Trophoblast cell (in vitro differentiated cells and primary cell): ENCODE measurements at regions not wholly inside any gene's neighbourhood (a gene's known extent, or its start where the extent isn't known, plus 50 kb on each side); places are given as distances from the start of the nearest gene placed in this dataset.

ENCODE experiments used
- DNase-seq, 2 donors: peaks; one replicate each; pipeline ENCODE4 v3.0.0-alpha.2; 2016
- H2AFZ ChIP-seq: 2 replicates; pipeline ENCODE4 v1.6.1; 2013; ENCODE audit warnings: low read length, moderate library complexity, mild to moderate bottlenecking; ENCODE audit not compliant: insufficient read depth, poor library complexity
- H2AK5ac ChIP-seq: 2 replicates; pipeline ENCODE4 v1.6.1; 2013; ENCODE audit warnings: mild to moderate bottlenecking, low read length
- H2BK120ac ChIP-seq: 2 replicates; pipeline ENCODE4 v1.6.1; 2013; ENCODE audit warnings: low read length, mild to moderate bottlenecking, moderate library complexity; ENCODE audit not compliant: insufficient read depth, poor library complexity
- H2BK12ac ChIP-seq: 2 replicates; pipeline ENCODE4 v1.6.1; 2013; ENCODE audit warnings: mild to moderate bottlenecking, low read length, moderate library complexity
- H2BK5ac ChIP-seq: 2 replicates; pipeline ENCODE4 v1.6.1; 2013; ENCODE audit warnings: low read length, low read depth, moderate library complexity, mild to moderate bottlenecking; ENCODE audit not compliant: poor library complexity
- H3K14ac ChIP-seq: 2 replicates; pipeline ENCODE4 v1.6.1; 2013; ENCODE audit warnings: mild to moderate bottlenecking, low read length
- H3K18ac ChIP-seq: 2 replicates; pipeline ENCODE4 v1.6.1; 2013; ENCODE audit warnings: mild to moderate bottlenecking, low read length
- H3K23ac ChIP-seq: 2 replicates; pipeline ENCODE4 v1.6.1; 2013; ENCODE audit warnings: low read length
- H3K27ac ChIP-seq: 2 replicates; pipeline ENCODE4 v1.5.1; 2013; ENCODE audit warnings: low read depth, mild to moderate bottlenecking, inconsistent platforms, low read length, moderate library complexity
- H3K27me3 ChIP-seq: 2 replicates; pipeline ENCODE4 v1.6.1; 2013; ENCODE audit warnings: inconsistent platforms, mild to moderate bottlenecking, low read length, moderate library complexity; ENCODE audit not compliant: insufficient read depth
- H3K36me3 ChIP-seq, 2 experiments: 1 replicate in 1 of 2; 2 replicates in 1 of 2; pipeline ENCODE4 v1.6.1; 2013; ENCODE audit warnings: low read length in 2 of 2, mild to moderate bottlenecking in 2 of 2, moderate library complexity in 1 of 2; ENCODE audit not compliant: insufficient read depth in 2 of 2, control insufficient read depth in 1 of 2
- H3K4ac ChIP-seq: 2 replicates; pipeline ENCODE4 v1.6.1; 2013; ENCODE audit warnings: low read depth, mild to moderate bottlenecking, low read length, moderate library complexity
- H3K4me1 ChIP-seq, 2 experiments: 1 replicate in 1 of 2; 2 replicates in 1 of 2; pipeline ENCODE4 v1.6.1; 2013; ENCODE audit warnings: low read length in 2 of 2, mild to moderate bottlenecking in 2 of 2, moderate library complexity in 1 of 2; ENCODE audit not compliant: insufficient read depth in 2 of 2, control insufficient read depth in 1 of 2
- H3K4me2 ChIP-seq: 2 replicates; pipeline ENCODE4 v1.6.1; 2013; ENCODE audit warnings: inconsistent platforms, mild to moderate bottlenecking, low read length, moderate library complexity
- H3K4me3 ChIP-seq: 2 replicates; pipeline ENCODE4 v1.5.1; 2013; ENCODE audit warnings: mild to moderate bottlenecking, low read depth, low read length, inconsistent platforms
- H3K79me1 ChIP-seq: one replicate; pipeline ENCODE4 v1.6.1; 2013; ENCODE audit warnings: low read length
- H3K79me2 ChIP-seq: 2 replicates; pipeline ENCODE4 v1.6.1; 2013; ENCODE audit warnings: low read length, mild to moderate bottlenecking; ENCODE audit not compliant: control insufficient read depth, insufficient read depth, poor library complexity
- H3K9ac ChIP-seq: 2 replicates; pipeline ENCODE4 v1.6.1; 2013; ENCODE audit warnings: mild to moderate bottlenecking, low read length
- H3K9me3 ChIP-seq: 2 replicates; pipeline ENCODE4 v1.6.1; 2013; ENCODE audit warnings: low read depth, mild to moderate bottlenecking, control low read depth, inconsistent platforms, low read length; ENCODE audit not compliant: insufficient read depth
- H4K12ac ChIP-seq: 2 replicates; pipeline ENCODE4 v1.6.1; 2013; ENCODE audit warnings: low read depth, mild to moderate bottlenecking, low read length, moderate library complexity
- H4K8ac ChIP-seq: 2 replicates; pipeline ENCODE4 v1.6.1; 2013; ENCODE audit warnings: low read depth, mild to moderate bottlenecking, low read length, moderate library complexity
- H4K91ac ChIP-seq: one replicate; pipeline ENCODE4 v1.6.1; 2013; ENCODE audit warnings: low read depth, mild to moderate bottlenecking, low read length, moderate library complexity
- WGBS: extraction: QIAGEN DNeasy Blood & Tissue Kit; methylation state at CpG from one replicate; pipeline ENCODE4 v1.1.7; 2013; ENCODE audit warnings: missing lambda C conversion rate; ENCODE audit not compliant: insufficient read length, insufficient coverage; ENCODE audit errors: extremely low coverage; 5-methylcytosine and 5-hydroxymethylcytosine counted together

GRCh38 chr22:49068861-49069500 is 758.7 kb downstream of the BRD1 start:
- Histone ChIP-seq H3K9ac (no peak overlapping the region), H2BK120ac (no peak overlapping the region), H3K4ac (no peak overlapping the region), H3K9me3 (peaks cover 4% of the 10 kb centered on the region), H2BK5ac (no peak overlapping the region), H3K36me3 (no peaks in the 10 kb centered on the region), H2BK12ac (no peak overlapping the region), H3K18ac (no peak overlapping the region), H3K27me3 (no peaks in the 10 kb centered on the region), H2AK5ac (no peak overlapping the region), H3K4me3 (no peak overlapping the region), H3K14ac (no peak overlapping the region), H4K91ac (no peak overlapping the region), H2AFZ (no peak overlapping the region), H3K23ac (no peak overlapping the region), H3K4me1 (no peaks in the 10 kb centered on the region), H3K27ac (no peak overlapping the region), H3K4me2 (no peak overlapping the region), H3K79me2 (no peaks in the 10 kb centered on the region), H4K8ac (no peak overlapping the region), H3K79me1 (no peaks in the 10 kb centered on the region), H4K12ac (no peak overlapping the region)
- DNase-seq = no peak
- WGBS = no CpG with 5 or more reads among the region's 15 CpGs

GRCh38 chr22:49067504-49067903 is 760.2 kb downstream of the BRD1 start:
- Histone ChIP-seq H3K14ac (no peak overlapping the region), H3K4me3 (no peak overlapping the region), H4K8ac (no peak overlapping the region), H3K18ac (no peak overlapping the region), H3K27me3 (no peaks in the 10 kb centered on the region), H2AFZ (no peak overlapping the region), H3K27ac (no peak overlapping the region), H4K91ac (no peak overlapping the region), H3K79me1 (no peaks in the 10 kb centered on the region), H3K4me1 (no peaks in the 10 kb centered on the region), H2BK120ac (no peak overlapping the region), H4K12ac (no peak overlapping the region), H3K79me2 (no peaks in the 10 kb centered on the region), H2AK5ac (no peak overlapping the region), H2BK12ac (no peak overlapping the region), H3K9me3 (no peaks in the 10 kb centered on the region), H3K36me3 (no peaks in the 10 kb centered on the region), H3K4me2 (no peak overlapping the region), H3K23ac (no peak overlapping the region), H2BK5ac (no peak overlapping the region), H3K9ac (no peak overlapping the region), H3K4ac (no peak overlapping the region)
- whole genome bisulfite sequencing = no CpG with 5 or more reads among the region's 4 CpGs
- no peak for DNase-seq

- no peak overlapping the region for H3K23ac ChIP-seq
- H3K4me2 ChIP-seq = no peak overlapping the region
- H2AFZ ChIP-seq = no peak overlapping the region
- H3K36me3 ChIP-seq = no peaks in the 10 kb centered on the region
- no peak overlapping the region for H4K12ac ChIP-seq
- no peak overlapping the region for H4K8ac ChIP-seq
- H3K9ac ChIP-seq = no peak overlapping the region
- H2BK12ac ChIP-seq = no peak overlapping the region
- H2BK120ac ChIP-seq = no peak overlapping the region
- no peak overlapping the region for H2BK5ac ChIP-seq
- no peak overlapping the region for H3K4ac ChIP-seq
- H2AK5ac ChIP-seq = no peak overlapping the region
- H3K79me2 ChIP-seq = no peaks in the 10 kb centered on the region
- no peak overlapping the region for H3K27ac ChIP-seq
- no peak overlapping the region for H3K14ac ChIP-seq
- H3K4me1 ChIP-seq = no peaks in the 10 kb centered on the region
- H3K18ac ChIP-seq = no peak overlapping the region
- H4K91ac ChIP-seq = no peak overlapping the region
- peaks cover 2% of the 10 kb centered on the region for H3K9me3 ChIP-seq
- no peaks in the 10 kb centered on the region for H3K79me1 ChIP-seq
- no CpG with 5 or more reads among the region's 9 CpGs for WGBS
- no peak overlapping the region for H3K4me3 ChIP-seq
- H3K27me3 ChIP-seq = no peaks in the 10 kb centered on the region
- DNase-seq = no peak
Measured at GRCh38 chr22:49066619-49067018, 761.1 kb downstream of the BRD1 start.

- H3K23ac ChIP-seq = no peak overlapping the region
- no peak overlapping the region for H4K12ac ChIP-seq
Measured at GRCh38 chr22:49064836-49065235, 762.8 kb downstream of the BRD1 start.

More at GRCh38 chr22:49064836-49065235, 762.8 kb downstream of the BRD1 start:
- Histone ChIP-seq H3K4me3 (no peak overlapping the region), H2BK12ac (no peak overlapping the region), H3K9ac (no peak overlapping the region), H3K79me1 (no peaks in the 10 kb centered on the region), H3K4me2 (no peak overlapping the region), H2BK5ac (no peak overlapping the region), H3K18ac (no peak overlapping the region), H3K36me3 (no peaks in the 10 kb centered on the region), H3K4me1 (no peaks in the 10 kb centered on the region), H3K14ac (no peak overlapping the region), H2AFZ (no peak overlapping the region), H3K9me3 (peaks cover 2% of the 10 kb centered on the region), H4K8ac (no peak overlapping the region), H4K91ac (no peak overlapping the region), H2BK120ac (no peak overlapping the region), H3K79me2 (no peaks in the 10 kb centered on the region), H3K27ac (no peak overlapping the region), H3K27me3 (no peaks in the 10 kb centered on the region), H2AK5ac (no peak overlapping the region), H3K4ac (no peak overlapping the region)
- DNase-seq = no peak
- WGBS = no CpG with 5 or more reads among the region's 7 CpGs
